ENCODE measurements at regions not wholly inside any gene's neighbourhood (a gene's known extent, or its start where the extent isn't known, plus 50 kb on each side); places are given as distances from the start of the nearest gene placed in this dataset.

GRCh38 chr2:176710657-176711186 lies 441.5 kb downstream of the MTX2 start (continued):
- no peak for TF ChIP-seq ATF6 (CRISPR knock-in tag; conservative IDR thresholded peaks at IDR 0.05)
- no peak for TF ChIP-seq ZNF616 (CRISPR knock-in tag; IDR thresholded peaks at IDR 0.05; ENCODE audit: low read depth)
- TF ChIP-seq KDM6A (CRISPR knock-in tag; IDR thresholded peaks at IDR 0.05; ENCODE audit: low read depth) = no peak
- no peak for TF ChIP-seq SPEN (CRISPR knock-in tag; IDR thresholded peaks at IDR 0.05; ENCODE audit: low read depth)
- no peak for TF ChIP-seq DDIT3 (CRISPR knock-in tag; IDR thresholded peaks at IDR 0.05)
- TF ChIP-seq SAP130 (CRISPR knock-in tag; IDR thresholded peaks at IDR 0.05; ENCODE audit: low read depth) = no peak
- no peak for TF ChIP-seq PHB2 (IDR thresholded peaks at IDR 0.05; ENCODE audit: partially characterized antibody)
- no peak for TF ChIP-seq PHF8 (CRISPR knock-in tag; IDR thresholded peaks at IDR 0.05)
- TF ChIP-seq ZNF234 (CRISPR knock-in tag; conservative IDR thresholded peaks at IDR 0.05) = no peak
- no peak for TF ChIP-seq MTA1 (CRISPR knock-in tag; IDR thresholded peaks at IDR 0.05; ENCODE audit: borderline replicate concordance)
- TF ChIP-seq ZBTB2 (CRISPR knock-in tag; IDR thresholded peaks at IDR 0.05; ENCODE audit: low read depth) = no peak

Measured in HepG2 (cell line).